ENCODE measurements at regions not wholly inside any gene's neighbourhood (a gene's known extent, or its start where the extent isn't known, plus 50 kb on each side); places are given as distances from the start of the nearest gene placed in this dataset.

- Mint-ChIP-seq H3K36me3 (ENCODE audit: low read depth) (no peaks in the 10 kb centered on the region), H3K27me3 (ENCODE audit: low read depth) (no peaks in the 10 kb centered on the region), H3K4me3 (no peak overlapping the region), H3K9me3 (no peaks in the 10 kb centered on the region), H3K4me1 (ENCODE audit: low read depth) (no peaks in the 10 kb centered on the region), H3K27ac (no peak overlapping the region)
- CTCF ChIA-PET: no interaction called here
- intact Hi-C loops (cut with micrococcal nuclease): no loop called here
- no peak for DNase-seq
Observed at GRCh38 chr18:66342577-66342976, 261.3 kb downstream of the CDH19 start.

GRCh38 chr18:66334534-66334933 lies 269.4 kb downstream of the CDH19 start:
- Mint-ChIP-seq H3K4me1 (ENCODE audit: low read depth) (no peaks in the 10 kb centered on the region), H3K9me3 (no peaks in the 10 kb centered on the region), H3K36me3 (ENCODE audit: low read depth) (no peaks in the 10 kb centered on the region), H3K27me3 (ENCODE audit: low read depth) (no peaks in the 10 kb centered on the region), H3K27ac (no peak overlapping the region), H3K4me3 (no peak overlapping the region)
- no peak for DNase-seq
- CTCF ChIA-PET: no interaction called here
- intact Hi-C loops (cut with micrococcal nuclease): no loop called here

- peaks cover 1% of the 10 kb centered on the region for H3K9me3 Mint-ChIP-seq
- H3K27me3 Mint-ChIP-seq (ENCODE audit: low read depth): no peaks in the 10 kb centered on the region
- H3K36me3 Mint-ChIP-seq (ENCODE audit: low read depth): no peaks in the 10 kb centered on the region
- no peak overlapping the region for H3K27ac Mint-ChIP-seq
- H3K4me1 Mint-ChIP-seq (ENCODE audit: low read depth): no peaks in the 10 kb centered on the region
- no peak overlapping the region for H3K4me3 Mint-ChIP-seq
- CTCF ChIA-PET: no interaction called here
- intact Hi-C loops (cut with micrococcal nuclease): no loop called here
- DNase-seq: no peak
Observed at GRCh38 chr18:66329716-66330115, 274.2 kb downstream of the CDH19 start.

- no peak overlapping the region for H3K27ac Mint-ChIP-seq
- CTCF ChIA-PET: no interaction called here
- peaks cover 1% of the 10 kb centered on the region for H3K9me3 Mint-ChIP-seq
- intact Hi-C loops (cut with micrococcal nuclease): no loop called here
- H3K4me3 Mint-ChIP-seq: no peak overlapping the region
- no peaks in the 10 kb centered on the region for H3K27me3 Mint-ChIP-seq (ENCODE audit: low read depth)
- no peaks in the 10 kb centered on the region for H3K36me3 Mint-ChIP-seq (ENCODE audit: low read depth)
- H3K4me1 Mint-ChIP-seq (ENCODE audit: low read depth): no peaks in the 10 kb centered on the region
- no peak for DNase-seq
Observed at GRCh38 chr18:66328296-66328878, 275.5 kb downstream of the CDH19 start.

- Mint-ChIP-seq H3K36me3 (ENCODE audit: low read depth) (no peaks in the 10 kb centered on the region), H3K27me3 (ENCODE audit: low read depth) (no peaks in the 10 kb centered on the region), H3K9me3 (peaks cover 4% of the 10 kb centered on the region), H3K4me1 (ENCODE audit: low read depth) (no peaks in the 10 kb centered on the region), H3K27ac (no peak overlapping the region), H3K4me3 (no peak overlapping the region)
- intact Hi-C loops (cut with micrococcal nuclease): no loop called here
- CTCF ChIA-PET: no interaction called here
- no peak for DNase-seq
Observed at GRCh38 chr18:66325251-66325650, 278.6 kb downstream of the CDH19 start.

- Mint-ChIP-seq H3K36me3 (ENCODE audit: low read depth) (no peaks in the 10 kb centered on the region), H3K27ac (no peak overlapping the region), H3K4me1 (ENCODE audit: low read depth) (no peaks in the 10 kb centered on the region), H3K4me3 (no peak overlapping the region), H3K9me3 (peaks cover 4% of the 10 kb centered on the region), H3K27me3 (ENCODE audit: low read depth) (no peaks in the 10 kb centered on the region)
- DNase-seq: no peak
- intact Hi-C loops (cut with micrococcal nuclease): no loop called here
- CTCF ChIA-PET: no interaction called here
Observed at GRCh38 chr18:66324616-66325015, 279.3 kb downstream of the CDH19 start.

- CTCF ChIA-PET: no interaction called here
Observed at GRCh38 chr18:66317243-66318090, 286.4 kb downstream of the CDH19 start.

GRCh38 chr18:66316701-66317100 lies 287.2 kb downstream of the CDH19 start:
- no peaks in the 10 kb centered on the region for H3K36me3 Mint-ChIP-seq (ENCODE audit: low read depth)
- intact Hi-C loops (cut with micrococcal nuclease): no loop called here
- no peak for DNase-seq
- CTCF ChIA-PET: no interaction called here
- H3K27ac Mint-ChIP-seq: no peak overlapping the region
- H3K4me1 Mint-ChIP-seq (ENCODE audit: low read depth): no peaks in the 10 kb centered on the region
- H3K27me3 Mint-ChIP-seq (ENCODE audit: low read depth): no peaks in the 10 kb centered on the region
- H3K4me3 Mint-ChIP-seq: no peak overlapping the region
- peaks cover 4% of the 10 kb centered on the region for H3K9me3 Mint-ChIP-seq

More at GRCh38 chr18:66317243-66318090, 286.4 kb downstream of the CDH19 start:
- no peak overlapping the region for H3K4me3 Mint-ChIP-seq
- intact Hi-C loops (cut with micrococcal nuclease): no loop called here
- DNase-seq: no peak
- peaks cover 4% of the 10 kb centered on the region for H3K9me3 Mint-ChIP-seq
- no peaks in the 10 kb centered on the region for H3K36me3 Mint-ChIP-seq (ENCODE audit: low read depth)
- no peak overlapping the region for H3K27ac Mint-ChIP-seq
- H3K4me1 Mint-ChIP-seq (ENCODE audit: low read depth): no peaks in the 10 kb centered on the region
- H3K27me3 Mint-ChIP-seq (ENCODE audit: low read depth): no peaks in the 10 kb centered on the region

- Mint-ChIP-seq H3K27ac (no peak overlapping the region), H3K9me3 (peaks cover 6% of the 10 kb centered on the region)
Observed at GRCh38 chr18:66300141-66300540, 303.7 kb downstream of the CDH19 start.

GRCh38 chr18:66280470-66280869 lies 323.4 kb downstream of the CDH19 start:
- no peak overlapping the region for H3K27ac Mint-ChIP-seq
- intact Hi-C loops (cut with micrococcal nuclease): no loop called here

More at GRCh38 chr18:66300141-66300540, 303.7 kb downstream of the CDH19 start:
- DNase-seq: no peak
- CTCF ChIA-PET: no interaction called here
- Mint-ChIP-seq H3K27me3 (ENCODE audit: low read depth) (no peaks in the 10 kb centered on the region), H3K4me1 (ENCODE audit: low read depth) (no peaks in the 10 kb centered on the region), H3K36me3 (ENCODE audit: low read depth) (no peaks in the 10 kb centered on the region), H3K4me3 (no peak overlapping the region)
- intact Hi-C loops (cut with micrococcal nuclease): no loop called here

GRCh38 chr18:66271962-66272361 lies 331.9 kb downstream of the CDH19 start:
- H3K36me3 Mint-ChIP-seq (ENCODE audit: low read depth): no peaks in the 10 kb centered on the region
- CTCF ChIA-PET: no interaction called here

More at GRCh38 chr18:66280470-66280869, 323.4 kb downstream of the CDH19 start:
- no peaks in the 10 kb centered on the region for H3K36me3 Mint-ChIP-seq (ENCODE audit: low read depth)
- H3K27me3 Mint-ChIP-seq (ENCODE audit: low read depth): no peaks in the 10 kb centered on the region
- no peaks in the 10 kb centered on the region for H3K9me3 Mint-ChIP-seq
- no peak for DNase-seq
- H3K4me1 Mint-ChIP-seq (ENCODE audit: low read depth): no peaks in the 10 kb centered on the region
- CTCF ChIA-PET: no interaction called here
- no peak overlapping the region for H3K4me3 Mint-ChIP-seq

GRCh38 chr18:66264130-66264529 lies 339.8 kb downstream of the CDH19 start:
- H3K4me1 Mint-ChIP-seq (ENCODE audit: low read depth): no peaks in the 10 kb centered on the region
- H3K36me3 Mint-ChIP-seq (ENCODE audit: low read depth): no peaks in the 10 kb centered on the region
- CTCF ChIA-PET: no interaction called here
- intact Hi-C loops (cut with micrococcal nuclease): no loop called here
- H3K27ac Mint-ChIP-seq: no peak overlapping the region
- H3K4me3 Mint-ChIP-seq: no peak overlapping the region
- H3K9me3 Mint-ChIP-seq: peaks cover 9% of the 10 kb centered on the region
- no peak for DNase-seq
- H3K27me3 Mint-ChIP-seq (ENCODE audit: low read depth): no peaks in the 10 kb centered on the region

More at GRCh38 chr18:66271962-66272361, 331.9 kb downstream of the CDH19 start:
- no peak for DNase-seq
- no peaks in the 10 kb centered on the region for H3K4me1 Mint-ChIP-seq (ENCODE audit: low read depth)
- H3K27ac Mint-ChIP-seq: no peak overlapping the region
- H3K27me3 Mint-ChIP-seq (ENCODE audit: low read depth): no peaks in the 10 kb centered on the region
- intact Hi-C loops (cut with micrococcal nuclease): no loop called here
- H3K9me3 Mint-ChIP-seq: peaks cover 22% of the 10 kb centered on the region
- no peak overlapping the region for H3K4me3 Mint-ChIP-seq

- Mint-ChIP-seq H3K4me1 (ENCODE audit: low read depth) (no peaks in the 10 kb centered on the region), H3K27ac (no peak overlapping the region), H3K36me3 (ENCODE audit: low read depth) (no peaks in the 10 kb centered on the region), H3K4me3 (no peak overlapping the region), H3K9me3 (peaks cover 4% of the 10 kb centered on the region), H3K27me3 (ENCODE audit: low read depth) (no peaks in the 10 kb centered on the region)
- no peak for DNase-seq
- intact Hi-C loops (cut with micrococcal nuclease): no loop called here
- CTCF ChIA-PET: no interaction called here
Observed at GRCh38 chr18:66254121-66254520, 349.8 kb downstream of the CDH19 start.

Measured in activated naive CD4-positive, alpha-beta T cell treated with anti-CD3 and anti-CD28 coated beads for 36 hours (primary cell).